ENCODE measurements at regions not wholly inside any gene's neighbourhood (a gene's known extent, or its start where the extent isn't known, plus 50 kb on each side); places are given as distances from the start of the nearest gene placed in this dataset.

- no peaks in the 10 kb centered on the region for H3K9me3 ChIP-seq (ENCODE audit: low read length)
- no peaks in the 10 kb centered on the region for H3K27me3 ChIP-seq (ENCODE audit: insufficient read depth, low read length)
- H2AFZ ChIP-seq (ENCODE audit: low read length): no peak overlapping the region
- peaks cover 6% of the 10 kb centered on the region for H3K4me1 ChIP-seq (ENCODE audit: insufficient read depth, low read length, severe bottlenecking)
- H3K9me2 ChIP-seq (ENCODE audit: low read depth, low read length): no peaks in the 10 kb centered on the region
- no peak overlapping the region for H3K4me3 ChIP-seq (ENCODE audit: low read depth, low read length, poor library complexity, severe bottlenecking)
- H3K79me2 ChIP-seq (ENCODE audit: insufficient read depth, low read length): no peaks in the 10 kb centered on the region
- no peak overlapping the region for H3K9ac ChIP-seq (ENCODE audit: low read length)
- no peaks in the 10 kb centered on the region for H3F3A ChIP-seq (ENCODE audit: insufficient read depth, low read length)
- H3K27ac ChIP-seq (ENCODE audit: low read depth, low read length, poor library complexity, severe bottlenecking): no peak overlapping the region
- H3K4me2 ChIP-seq (ENCODE audit: low read length): no peak overlapping the region
- TF ChIP-seq EZH2 (IDR thresholded peaks at IDR 0.05; ENCODE audit: borderline replicate concordance, low read length) (no peak), CTCF (IDR thresholded peaks at IDR 0.05; ENCODE audit: low read length) (no peak)
- no peaks in the 10 kb centered on the region for H4K20me1 ChIP-seq (ENCODE audit: insufficient read depth, low read length)
- H3K36me3 ChIP-seq (ENCODE audit: insufficient read depth, low read length): no peaks in the 10 kb centered on the region
These were observed 56.7 kb upstream of the SLC44A1 start for GRCh38 chr9:105187781-105188180.

GRCh38 chr9:105188746-105189145 lies 55.7 kb upstream of the SLC44A1 start:
- Histone ChIP-seq H3K27me3 (ENCODE audit: insufficient read depth, low read length) (no peaks in the 10 kb centered on the region), H4K20me1 (ENCODE audit: insufficient read depth, low read length) (no peaks in the 10 kb centered on the region), H3K36me3 (ENCODE audit: insufficient read depth, low read length) (no peaks in the 10 kb centered on the region), H3K9me2 (ENCODE audit: low read depth, low read length) (no peaks in the 10 kb centered on the region), H2AFZ (ENCODE audit: low read length) (no peak overlapping the region), H3K9ac (ENCODE audit: low read length) (no peak overlapping the region), H3K4me3 (ENCODE audit: low read depth, low read length, poor library complexity, severe bottlenecking) (no peak overlapping the region), H3K79me2 (ENCODE audit: insufficient read depth, low read length) (no peaks in the 10 kb centered on the region), H3K27ac (ENCODE audit: low read depth, low read length, poor library complexity, severe bottlenecking) (no peak overlapping the region), H3K4me2 (ENCODE audit: low read length) (no peak overlapping the region), H3K9me3 (ENCODE audit: low read length) (no peaks in the 10 kb centered on the region), H3K4me1 (ENCODE audit: insufficient read depth, low read length, severe bottlenecking) (peaks cover 6% of the 10 kb centered on the region), H3F3A (ENCODE audit: insufficient read depth, low read length) (no peaks in the 10 kb centered on the region)
- TF ChIP-seq CTCF (IDR thresholded peaks at IDR 0.05; ENCODE audit: low read length) (peak; percentile 23; the same call in 1 of the 2 replicates), EZH2 (IDR thresholded peaks at IDR 0.05; ENCODE audit: borderline replicate concordance, low read length) (no peak)

- Histone ChIP-seq H3K4me1 (ENCODE audit: insufficient read depth, low read length, severe bottlenecking) (peaks cover 6% of the 10 kb centered on the region), H3K27me3 (ENCODE audit: insufficient read depth, low read length) (no peaks in the 10 kb centered on the region), H3K9me2 (ENCODE audit: low read depth, low read length) (no peaks in the 10 kb centered on the region), H3K4me2 (ENCODE audit: low read length) (no peak overlapping the region), H3F3A (ENCODE audit: insufficient read depth, low read length) (no peaks in the 10 kb centered on the region), H3K79me2 (ENCODE audit: insufficient read depth, low read length) (no peaks in the 10 kb centered on the region), H3K4me3 (ENCODE audit: low read depth, low read length, poor library complexity, severe bottlenecking) (no peak overlapping the region), H4K20me1 (ENCODE audit: insufficient read depth, low read length) (no peaks in the 10 kb centered on the region), H3K9ac (ENCODE audit: low read length) (no peak overlapping the region), H2AFZ (ENCODE audit: low read length) (no peak overlapping the region), H3K36me3 (ENCODE audit: insufficient read depth, low read length) (no peaks in the 10 kb centered on the region), H3K27ac (ENCODE audit: low read depth, low read length, poor library complexity, severe bottlenecking) (no peak overlapping the region), H3K9me3 (ENCODE audit: low read length) (no peaks in the 10 kb centered on the region)
- no peak for TF ChIP-seq CTCF (IDR thresholded peaks at IDR 0.05; ENCODE audit: low read length)
- TF ChIP-seq EZH2 (IDR thresholded peaks at IDR 0.05; ENCODE audit: borderline replicate concordance, low read length): no peak
These were observed 52.8 kb upstream of the SLC44A1 start for GRCh38 chr9:105191508-105192121.
